ENCODE measurements at regions not wholly inside any gene's neighbourhood (a gene's known extent, or its start where the extent isn't known, plus 50 kb on each side); places are given as distances from the start of the nearest gene placed in this dataset.

GRCh38 chr19:28331596-28331995, 881.4 kb downstream of the UQCRFS1 start:
- ATAC-seq, result no peak
- Mint-ChIP-seq H3K4me3 (no peak overlapping the region), H3K4me1 (peaks cover 6% of the 10 kb centered on the region), H3K27ac (no peak overlapping the region), H3K9me3 (peaks cover 31% of the 10 kb centered on the region), H3K27me3 (ENCODE audit: low read depth) (peaks cover 6% of the 10 kb centered on the region), H3K36me3 (peaks cover 24% of the 10 kb centered on the region)
- TF ChIP-seq IRF1 (CRISPR knock-in tag; IDR thresholded peaks at IDR 0.05) (no peak), GABPB1 (CRISPR knock-in tag; IDR thresholded peaks at IDR 0.05) (no peak), NFATC4 (CRISPR knock-in tag; IDR thresholded peaks at IDR 0.05) (no peak), SMAD3 (CRISPR knock-in tag; IDR thresholded peaks at IDR 0.05; ENCODE audit: borderline replicate concordance) (no peak), AR (CRISPR knock-in tag; IDR thresholded peaks at IDR 0.05) (no peak), TEAD4 (CRISPR knock-in tag; IDR thresholded peaks at IDR 0.05) (no peak), NR3C1 (CRISPR knock-in tag; conservative IDR thresholded peaks at IDR 0.05; ENCODE audit: low read depth) (no peak), USF1 (CRISPR knock-in tag; IDR thresholded peaks at IDR 0.05) (no peak), EMX1 (CRISPR knock-in tag; IDR thresholded peaks at IDR 0.05) (no peak), ATF1 (CRISPR knock-in tag; IDR thresholded peaks at IDR 0.05) (no peak), ZBTB21 (CRISPR knock-in tag; IDR thresholded peaks at IDR 0.05; ENCODE audit: borderline replicate concordance) (no peak), NFYB (CRISPR knock-in tag; conservative IDR thresholded peaks at IDR 0.05; ENCODE audit: low read depth) (no peak), ZNF263 (CRISPR knock-in tag; IDR thresholded peaks at IDR 0.05; ENCODE audit: low read depth) (no peak), ETV6 (CRISPR knock-in tag; IDR thresholded peaks at IDR 0.05) (no peak)
- no peak for DNase-seq (ENCODE audit: low spot score)
- CTCF ChIA-PET, result no interaction called here
- POLR2A ChIA-PET, result no interaction called here

GRCh38 chr19:28330831-28331230, 882.1 kb downstream of the UQCRFS1 start:
- no peak for ATAC-seq
- Mint-ChIP-seq H3K36me3 (peaks cover 24% of the 10 kb centered on the region), H3K4me3 (no peak overlapping the region), H3K9me3 (peaks cover 31% of the 10 kb centered on the region), H3K27me3 (ENCODE audit: low read depth) (peaks cover 6% of the 10 kb centered on the region), H3K27ac (no peak overlapping the region), H3K4me1 (peaks cover 4% of the 10 kb centered on the region)
- POLR2A ChIA-PET, result no interaction called here
- no peak for DNase-seq (ENCODE audit: low spot score)
- CTCF ChIA-PET, result no interaction called here
- TF ChIP-seq ZNF416 (CRISPR knock-in tag; IDR thresholded peaks at IDR 0.05), result no peak
- TF ChIP-seq IRF2 (CRISPR knock-in tag; IDR thresholded peaks at IDR 0.05; ENCODE audit: borderline replicate concordance, low read depth), result no peak
- TF ChIP-seq MLX (CRISPR knock-in tag; IDR thresholded peaks at IDR 0.05), result no peak
- no peak for TF ChIP-seq CREM (CRISPR knock-in tag; IDR thresholded peaks at IDR 0.05)
- no peak for TF ChIP-seq ZNF423 (CRISPR knock-in tag; IDR thresholded peaks at IDR 0.05)
- TF ChIP-seq ZNF396 (CRISPR knock-in tag; IDR thresholded peaks at IDR 0.05; ENCODE audit: borderline replicate concordance), result no peak
- TF ChIP-seq GTF2I (CRISPR knock-in tag; conservative IDR thresholded peaks at IDR 0.05), result no peak
- no peak for TF ChIP-seq ETV6 (CRISPR knock-in tag; IDR thresholded peaks at IDR 0.05)
- TF ChIP-seq EMX1 (CRISPR knock-in tag; IDR thresholded peaks at IDR 0.05), result no peak
- TF ChIP-seq ZNF671 (CRISPR knock-in tag; IDR thresholded peaks at IDR 0.05), result no peak
- no peak for TF ChIP-seq ZNF425 (CRISPR knock-in tag; conservative IDR thresholded peaks at IDR 0.05)
- TF ChIP-seq NR2C2 (CRISPR knock-in tag; IDR thresholded peaks at IDR 0.05), result no peak
- no peak for TF ChIP-seq AR (CRISPR knock-in tag; IDR thresholded peaks at IDR 0.05)
- no peak for TF ChIP-seq SP1 (CRISPR knock-in tag; conservative IDR thresholded peaks at IDR 0.05)
- TF ChIP-seq GABPB1 (CRISPR knock-in tag; IDR thresholded peaks at IDR 0.05), result no peak
- no peak for TF ChIP-seq MYBL2 (CRISPR knock-in tag; IDR thresholded peaks at IDR 0.05)
- TF ChIP-seq HMGA2 (CRISPR knock-in tag; IDR thresholded peaks at IDR 0.05), result no peak

All from WTC11 (cell line).